Suprapubic skin (tissue), 4 donors: ENCODE measurements at regions not wholly inside any gene's neighbourhood (a gene's known extent, or its start where the extent isn't known, plus 50 kb on each side); places are given as distances from the start of the nearest gene placed in this dataset.

Experiments used
- EP300 ChIP-seq: sonication (generic); formaldehyde crosslinking; IDR thresholded peaks from one replicate; pipeline ENCODE4 v1.6.1; 2017; ENCODE audit warnings: antibody characterized with exemption
- POLR2AphosphoS5 ChIP-seq, 3 donors: sonication (generic); formaldehyde crosslinking; IDR thresholded peaks; one replicate each; pipeline ENCODE4 v1.6.1; 2017; ENCODE audit warnings: antibody characterized with exemption in 3 of 3
- TF ChIP-seq, protein P1 (sequence below), 2 donors: fragments of 200-600 bp in 1 of 2; fragments of 450-650 bp in 1 of 2; sonication (generic) in 1 of 2; IDR thresholded peaks; one replicate each; pipeline ENCODE4 v1.5.1; 2016 to 2019; ENCODE audit warnings: antibody characterized with exemption in 2 of 2, mild to moderate bottlenecking in 1 of 2, moderate library complexity in 1 of 2

DNA sequence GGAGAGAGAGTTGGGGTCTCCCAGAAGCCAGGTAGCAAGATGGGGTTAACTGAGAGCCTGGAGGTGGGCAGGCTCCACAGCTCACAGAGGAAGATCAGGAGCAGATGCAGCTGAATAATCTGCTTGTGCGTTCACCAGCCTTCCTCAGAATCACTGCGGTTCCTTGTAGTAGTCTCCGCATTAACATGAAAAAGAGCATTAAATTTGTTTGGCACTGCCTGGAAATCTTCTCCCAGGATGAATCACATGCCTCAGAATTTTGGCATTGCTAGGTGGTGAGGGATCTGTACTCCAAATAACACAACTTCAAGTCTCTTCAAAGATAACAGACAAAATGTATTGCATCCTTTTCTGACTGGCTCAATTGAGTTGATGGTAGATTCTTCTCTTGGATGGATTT is 700.6 kb upstream of the ARRDC4 start:
- TF ChIP-seq POLR2AphosphoS5 (IDR thresholded peaks at IDR 0.05) (no peak), EP300 (no peak)
- TF ChIP-seq, protein P1, sequence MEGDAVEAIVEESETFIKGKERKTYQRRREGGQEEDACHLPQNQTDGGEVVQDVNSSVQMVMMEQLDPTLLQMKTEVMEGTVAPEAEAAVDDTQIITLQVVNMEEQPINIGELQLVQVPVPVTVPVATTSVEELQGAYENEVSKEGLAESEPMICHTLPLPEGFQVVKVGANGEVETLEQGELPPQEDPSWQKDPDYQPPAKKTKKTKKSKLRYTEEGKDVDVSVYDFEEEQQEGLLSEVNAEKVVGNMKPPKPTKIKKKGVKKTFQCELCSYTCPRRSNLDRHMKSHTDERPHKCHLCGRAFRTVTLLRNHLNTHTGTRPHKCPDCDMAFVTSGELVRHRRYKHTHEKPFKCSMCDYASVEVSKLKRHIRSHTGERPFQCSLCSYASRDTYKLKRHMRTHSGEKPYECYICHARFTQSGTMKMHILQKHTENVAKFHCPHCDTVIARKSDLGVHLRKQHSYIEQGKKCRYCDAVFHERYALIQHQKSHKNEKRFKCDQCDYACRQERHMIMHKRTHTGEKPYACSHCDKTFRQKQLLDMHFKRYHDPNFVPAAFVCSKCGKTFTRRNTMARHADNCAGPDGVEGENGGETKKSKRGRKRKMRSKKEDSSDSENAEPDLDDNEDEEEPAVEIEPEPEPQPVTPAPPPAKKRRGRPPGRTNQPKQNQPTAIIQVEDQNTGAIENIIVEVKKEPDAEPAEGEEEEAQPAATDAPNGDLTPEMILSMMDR (IDR thresholded peaks at IDR 0.05): no peak
